ENCODE measurements at regions not wholly inside any gene's neighbourhood (a gene's known extent, or its start where the extent isn't known, plus 50 kb on each side); places are given as distances from the start of the nearest gene placed in this dataset.

GRCh38 chr12:107244584-107244983, 151.2 kb upstream of the CRY1 start:
- TF ChIP-seq POLR2A (IDR thresholded peaks at IDR 0.05) = no peak
- TF ChIP-seq CTCF (IDR thresholded peaks at IDR 0.05) = no peak
- Histone ChIP-seq H3K27ac (no peak overlapping the region), H3K4me1 (no peaks in the 10 kb centered on the region), H3K36me3 (no peaks in the 10 kb centered on the region), H3K9me3 (no peaks in the 10 kb centered on the region), H3K27me3 (no peaks in the 10 kb centered on the region), H3K4me3 (no peak overlapping the region)
- no peak for DNase-seq

- no peak for TF ChIP-seq POLR2A (IDR thresholded peaks at IDR 0.05)
- TF ChIP-seq CTCF (IDR thresholded peaks at IDR 0.05) = no peak
- Histone ChIP-seq H3K4me1 (no peaks in the 10 kb centered on the region), H3K4me3 (no peak overlapping the region), H3K9me3 (no peaks in the 10 kb centered on the region), H3K27ac (no peak overlapping the region), H3K36me3 (no peaks in the 10 kb centered on the region), H3K27me3 (no peaks in the 10 kb centered on the region)
- no peak for DNase-seq
Observed at GRCh38 chr12:107247650-107248049, 154.3 kb upstream of the CRY1 start.

- DNase-seq = no peak
Observed at GRCh38 chr12:107248187-107248586, 154.8 kb upstream of the CRY1 start.

GRCh38 chr12:107251288-107251687, 157.9 kb upstream of the CRY1 start:
- TF ChIP-seq POLR2A (IDR thresholded peaks at IDR 0.05) = no peak
- TF ChIP-seq CTCF (IDR thresholded peaks at IDR 0.05) = no peak
- no peaks in the 10 kb centered on the region for H3K9me3 ChIP-seq
- no peaks in the 10 kb centered on the region for H3K36me3 ChIP-seq
- no peak overlapping the region for H3K27ac ChIP-seq
- H3K27me3 ChIP-seq = no peaks in the 10 kb centered on the region
- no peak overlapping the region for H3K4me3 ChIP-seq
- H3K4me1 ChIP-seq = no peaks in the 10 kb centered on the region
- DNase-seq = no peak

More at GRCh38 chr12:107248187-107248586, 154.8 kb upstream of the CRY1 start:
- no peaks in the 10 kb centered on the region for H3K27me3 ChIP-seq
- no peak overlapping the region for H3K27ac ChIP-seq
- no peaks in the 10 kb centered on the region for H3K36me3 ChIP-seq
- no peak overlapping the region for H3K4me3 ChIP-seq
- no peaks in the 10 kb centered on the region for H3K4me1 ChIP-seq
- no peaks in the 10 kb centered on the region for H3K9me3 ChIP-seq
- TF ChIP-seq POLR2A (IDR thresholded peaks at IDR 0.05) (no peak), CTCF (IDR thresholded peaks at IDR 0.05) (no peak)

GRCh38 chr12:107253361-107253760, 160.0 kb upstream of the CRY1 start:
- no peak for DNase-seq
- no peak overlapping the region for H3K4me3 ChIP-seq
- H3K4me1 ChIP-seq = no peaks in the 10 kb centered on the region
- H3K36me3 ChIP-seq = no peaks in the 10 kb centered on the region
- no peaks in the 10 kb centered on the region for H3K27me3 ChIP-seq
- H3K27ac ChIP-seq = no peak overlapping the region
- no peaks in the 10 kb centered on the region for H3K9me3 ChIP-seq
- TF ChIP-seq CTCF (IDR thresholded peaks at IDR 0.05) (no peak), POLR2A (IDR thresholded peaks at IDR 0.05) (no peak)

GRCh38 chr12:107254258-107254856, 161.0 kb upstream of the CRY1 start:
- Histone ChIP-seq H3K4me1 (no peaks in the 10 kb centered on the region), H3K36me3 (no peaks in the 10 kb centered on the region), H3K9me3 (no peaks in the 10 kb centered on the region), H3K27ac (no peak overlapping the region), H3K27me3 (no peaks in the 10 kb centered on the region), H3K4me3 (no peak overlapping the region)
- TF ChIP-seq CTCF (IDR thresholded peaks at IDR 0.05) (no peak), POLR2A (IDR thresholded peaks at IDR 0.05) (no peak)
- DNase-seq = no peak

Measured in Peyer's patch (tissue), 4 donors.